Retinal pigment epithelial cell (primary cell): ENCODE measurements at regions not wholly inside any gene's neighbourhood (a gene's known extent, or its start where the extent isn't known, plus 50 kb on each side); places are given as distances from the start of the nearest gene placed in this dataset.
A peak's percentile ranks its signal among the peaks of the same experiment; 100 is the strongest.

Experiments
- DNase-seq: peaks from one replicate; pipeline ENCODE4 v3.0.0-alpha.2; 2010; ENCODE audit warnings: low read depth
- H3K4me3 ChIP-seq: 2 replicates; pipeline ENCODE4 v1.5.1; 2011; ENCODE audit warnings: mild to moderate bottlenecking, low read length, control low read depth, moderate library complexity
- CTCF ChIP-seq: conservative IDR thresholded peaks from 2 replicates; pipeline ENCODE4 v1.5.1; 2011; ENCODE audit warnings: low read depth, low read length, control low read depth, inconsistent platforms

DNA sequence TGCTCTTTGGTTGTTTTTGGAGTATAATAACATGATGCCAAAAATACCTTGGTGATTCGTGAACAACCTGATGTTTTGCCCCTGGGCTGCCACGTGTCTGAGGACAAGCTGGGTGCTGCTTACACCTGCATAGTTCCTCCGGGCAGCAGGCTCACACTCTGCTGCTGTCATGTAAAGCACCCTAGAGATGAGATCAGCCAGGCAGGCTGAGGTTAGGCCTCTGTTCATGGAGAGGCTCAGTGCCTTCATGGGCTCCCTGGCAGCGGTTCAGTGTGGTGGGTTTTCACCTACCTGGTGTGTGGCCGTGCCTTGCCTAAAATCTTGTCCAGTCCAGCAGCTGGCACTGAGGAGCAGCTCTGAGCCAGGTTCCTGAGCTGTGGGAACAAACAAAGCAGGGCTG lies 60.1 kb upstream of the TAGAP start:
- H3K4me3 ChIP-seq: no peak overlapping the region
- no peak for DNase-seq
- TF ChIP-seq CTCF: no peak

DNA sequence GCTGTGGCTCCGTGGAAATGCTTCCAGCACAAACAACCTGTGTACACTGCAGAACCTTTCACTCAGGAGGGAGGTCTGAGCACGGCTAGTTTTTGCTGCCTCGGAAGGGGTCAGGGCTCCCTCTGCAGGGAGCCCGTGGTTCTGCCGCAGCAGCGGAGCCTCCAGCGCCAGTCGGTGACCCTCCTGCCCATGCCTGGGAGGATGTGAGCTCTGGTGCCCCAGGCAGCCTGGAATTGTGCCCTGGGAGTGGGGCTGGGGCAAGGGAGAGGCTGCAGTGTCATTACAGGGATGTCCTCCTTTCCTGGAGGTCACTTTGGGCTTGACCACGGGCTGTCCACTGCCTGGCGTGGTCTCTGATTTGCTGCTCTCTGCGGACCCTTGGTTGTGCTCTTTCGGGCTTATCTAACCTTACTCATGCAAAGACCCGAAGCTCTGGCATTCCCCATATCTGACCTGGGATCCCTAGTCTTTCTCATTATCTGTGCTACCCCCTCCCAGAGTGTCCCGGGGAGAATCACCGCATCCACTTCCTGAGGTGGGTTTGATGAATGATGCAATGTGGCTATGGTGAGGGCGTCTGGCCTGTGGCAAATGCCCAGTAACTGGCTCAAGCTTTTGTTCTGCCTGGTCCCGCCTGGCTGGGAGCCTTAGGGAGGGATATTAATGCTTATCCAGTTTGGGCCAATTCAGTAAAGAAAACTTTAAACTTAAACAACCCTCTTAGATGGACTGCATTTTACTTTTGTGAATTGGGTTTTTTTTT lies 59.6 kb upstream of the TAGAP start:
- no peak for DNase-seq
- no peak overlapping the region for H3K4me3 ChIP-seq
- TF ChIP-seq CTCF: peak; percentile 98

DNA sequence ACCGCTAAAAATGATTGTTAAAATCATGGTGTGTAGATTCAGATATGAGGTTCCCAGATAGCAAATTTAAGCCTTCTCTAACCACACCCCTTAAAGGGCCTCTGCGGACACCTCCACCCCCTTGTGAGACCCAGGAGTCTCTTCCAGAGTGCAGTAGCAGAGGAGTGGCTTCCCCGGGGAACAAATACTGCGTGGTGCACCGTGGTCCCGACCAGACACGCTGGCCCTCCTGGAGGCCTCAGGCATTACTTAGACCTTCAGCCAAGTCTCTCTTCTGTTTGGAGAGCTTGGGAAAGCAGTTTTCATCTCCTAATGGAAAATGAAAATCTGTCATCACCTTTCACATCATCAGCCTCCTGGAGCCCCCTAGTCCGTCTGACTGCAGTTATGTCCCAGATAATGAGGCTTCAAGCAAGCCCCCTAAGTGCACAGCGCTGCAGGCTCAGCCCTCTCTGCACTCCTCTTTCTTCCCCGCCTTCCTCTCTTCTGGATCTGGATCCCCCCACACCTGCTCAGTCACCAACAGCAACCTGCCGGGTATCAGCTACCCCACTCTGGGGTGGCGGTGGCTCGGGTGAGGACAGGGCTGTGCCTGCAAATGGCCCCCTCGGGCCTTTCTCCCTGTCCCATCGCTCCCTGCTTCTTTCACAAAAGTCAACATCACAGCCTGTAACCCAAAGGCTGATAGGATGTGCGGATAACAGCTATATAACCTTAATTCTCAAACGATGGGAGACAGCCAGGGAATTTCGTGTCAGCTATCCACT lies 58.8 kb upstream of the TAGAP start:
- no peak for TF ChIP-seq CTCF
- no peak overlapping the region for H3K4me3 ChIP-seq
- no peak for DNase-seq

GRCh38 chr6:159102373-159103160 lies 57.8 kb upstream of the TAGAP start:
- DNase-seq: no peak
- H3K4me3 ChIP-seq: no peak overlapping the region
- no peak for TF ChIP-seq CTCF

GRCh38 chr6:159101656-159102055 lies 56.9 kb upstream of the TAGAP start:
- no peak for DNase-seq
- no peak overlapping the region for H3K4me3 ChIP-seq
- TF ChIP-seq CTCF: no peak

GRCh38 chr6:159100395-159101182 lies 55.8 kb upstream of the TAGAP start:
- DNase-seq: no peak
- no peak for TF ChIP-seq CTCF
- no peak overlapping the region for H3K4me3 ChIP-seq
